ENCODE measurements at regions not wholly inside any gene's neighbourhood (a gene's known extent, or its start where the extent isn't known, plus 50 kb on each side); places are given as distances from the start of the nearest gene placed in this dataset.

- Histone ChIP-seq H3K4me1 (no peaks in the 10 kb centered on the region), H3K9me3 (no peaks in the 10 kb centered on the region), H3K27ac (no peak overlapping the region), H3K4me3 (no peak overlapping the region), H3K36me3 (no peaks in the 10 kb centered on the region), H3K27me3 (no peaks in the 10 kb centered on the region)
- no peak for TF ChIP-seq CTCF (IDR thresholded peaks at IDR 0.05)
- TF ChIP-seq POLR2A (IDR thresholded peaks at IDR 0.05), result no peak
- DNase-seq, result no peak
Measured at GRCh38 chr1:175245324-175245723, 52.7 kb upstream of the KIAA0040 start.

- Histone ChIP-seq H3K4me1 (no peaks in the 10 kb centered on the region), H3K27me3 (no peaks in the 10 kb centered on the region), H3K36me3 (no peaks in the 10 kb centered on the region), H3K27ac (no peak overlapping the region), H3K4me3 (no peak overlapping the region), H3K9me3 (no peaks in the 10 kb centered on the region)
- TF ChIP-seq POLR2A (IDR thresholded peaks at IDR 0.05), result no peak
- TF ChIP-seq CTCF (IDR thresholded peaks at IDR 0.05), result no peak
- DNase-seq, result no peak
Measured at GRCh38 chr1:175244206-175244605, 51.6 kb upstream of the KIAA0040 start.
